ENCODE measurements at regions not wholly inside any gene's neighbourhood (a gene's known extent, or its start where the extent isn't known, plus 50 kb on each side); places are given as distances from the start of the nearest gene placed in this dataset.

GRCh38 chr15:53324061-53324460 is 435.4 kb downstream of the WDR72 start:
- H3K27ac ChIP-seq, result no peak overlapping the region
- no peak for TF ChIP-seq ZFX (IDR thresholded peaks at IDR 0.05)
- no peak for TF ChIP-seq CTCF (conservative IDR thresholded peaks at IDR 0.05)

- TF ChIP-seq CTCF (conservative IDR thresholded peaks at IDR 0.05) (no peak), ZFX (IDR thresholded peaks at IDR 0.05) (no peak)
Measured at GRCh38 chr15:53323191-53323590, 436.3 kb downstream of the WDR72 start.

GRCh38 chr15:53320816-53321215 is 438.6 kb downstream of the WDR72 start:
- TF ChIP-seq ZFX (IDR thresholded peaks at IDR 0.05), result no peak
- no peak for TF ChIP-seq CTCF (conservative IDR thresholded peaks at IDR 0.05)
- H3K27ac ChIP-seq, result no peak overlapping the region

More at GRCh38 chr15:53323191-53323590, 436.3 kb downstream of the WDR72 start:
- H3K27ac ChIP-seq, result no peak overlapping the region

GRCh38 chr15:53312707-53313106 is 446.8 kb downstream of the WDR72 start:
- TF ChIP-seq ZFX (IDR thresholded peaks at IDR 0.05), result no peak
- TF ChIP-seq CTCF (conservative IDR thresholded peaks at IDR 0.05), result no peak
- H3K27ac ChIP-seq, result no peak overlapping the region

GRCh38 chr15:53310709-53311108 is 448.8 kb downstream of the WDR72 start:
- TF ChIP-seq ZFX (IDR thresholded peaks at IDR 0.05), result no peak
- no peak for TF ChIP-seq CTCF (conservative IDR thresholded peaks at IDR 0.05)
- H3K27ac ChIP-seq, result no peak overlapping the region

- TF ChIP-seq ZFX (IDR thresholded peaks at IDR 0.05) (no peak), CTCF (conservative IDR thresholded peaks at IDR 0.05) (no peak; the same call in 1 of the 2 replicates)
- H3K27ac ChIP-seq, result no peak overlapping the region
Measured at GRCh38 chr15:53307952-53308624, 451.4 kb downstream of the WDR72 start.

- no peak for TF ChIP-seq ZFX (IDR thresholded peaks at IDR 0.05)
- no peak for TF ChIP-seq CTCF (conservative IDR thresholded peaks at IDR 0.05)
- H3K27ac ChIP-seq, result no peak overlapping the region
Measured at GRCh38 chr15:53305554-53305953, 453.9 kb downstream of the WDR72 start.

Measured in C4-2B (cell line).